ENCODE measurements at regions not wholly inside any gene's neighbourhood (a gene's known extent, or its start where the extent isn't known, plus 50 kb on each side); places are given as distances from the start of the nearest gene placed in this dataset.

DNA sequence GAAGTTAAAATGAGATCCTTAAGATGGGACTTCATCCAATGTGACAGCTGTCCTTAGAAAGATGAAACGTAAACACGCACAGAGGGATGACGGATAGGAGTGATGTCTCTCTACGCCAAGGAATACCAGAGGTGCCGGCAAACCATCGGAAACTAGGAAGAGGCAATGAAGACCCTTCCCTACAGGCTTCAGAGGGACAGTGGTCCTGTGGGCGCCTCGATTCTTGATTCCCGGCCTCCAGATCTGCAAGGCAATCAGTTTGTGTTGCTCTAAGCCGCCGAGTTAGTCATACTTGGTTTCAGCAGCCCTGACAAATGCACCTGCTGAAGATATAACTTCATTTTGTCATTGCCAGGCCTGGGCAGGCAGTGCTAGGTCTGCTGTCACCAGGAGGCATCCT is 1455.1 kb downstream of the TBC1D22A start:
- no peaks in the 10 kb centered on the region for H3F3A ChIP-seq (ENCODE audit: low read length, unreplicated experiment)
- no peaks in the 10 kb centered on the region for H3K9me2 ChIP-seq (replicated peaks; ENCODE audit: low read length)
- POLR2A ChIA-PET (ENCODE audit: unreplicated experiment) = no interaction called here
- no peaks in the 10 kb centered on the region for H3K36me3 ChIP-seq (ENCODE audit: low read depth, low read length)
- BruUV-seq (replicated peaks) = no TSS peak
- H3K27me3 ChIP-seq (ENCODE audit: low read length) = peaks cover 6% of the 10 kb centered on the region; the same call in 1 of the 2 replicates
- TF ChIP-seq EZH2 (IDR thresholded peaks at IDR 0.05; ENCODE audit: low read length, unreplicated experiment) = no peak
- H3K4me2 ChIP-seq (ENCODE audit: low read length) = no peak overlapping the region
- no peak overlapping the region for H3K4me3 ChIP-seq (ENCODE audit: low read length)
- no peak overlapping the region for H3K9ac ChIP-seq (ENCODE audit: low read length)
- H3K9me3 ChIP-seq (ENCODE audit: low read length) = no peaks in the 10 kb centered on the region
- intact Hi-C loops (cut with micrococcal nuclease) = no loop called here
- H3K27ac ChIP-seq (ENCODE audit: low read length) = no peak overlapping the region
- H2AFZ ChIP-seq (ENCODE audit: low read length) = no peak overlapping the region
- DNase-seq (no peak), ATAC-seq (no peak)
- no peaks in the 10 kb centered on the region for H3K4me1 ChIP-seq (ENCODE audit: insufficient read depth, low read length)
- H3K79me2 ChIP-seq (ENCODE audit: low read length) = no peaks in the 10 kb centered on the region
- CTCF ChIA-PET = no interaction called here
- no peaks in the 10 kb centered on the region for H4K20me1 ChIP-seq (ENCODE audit: low read length)

DNA sequence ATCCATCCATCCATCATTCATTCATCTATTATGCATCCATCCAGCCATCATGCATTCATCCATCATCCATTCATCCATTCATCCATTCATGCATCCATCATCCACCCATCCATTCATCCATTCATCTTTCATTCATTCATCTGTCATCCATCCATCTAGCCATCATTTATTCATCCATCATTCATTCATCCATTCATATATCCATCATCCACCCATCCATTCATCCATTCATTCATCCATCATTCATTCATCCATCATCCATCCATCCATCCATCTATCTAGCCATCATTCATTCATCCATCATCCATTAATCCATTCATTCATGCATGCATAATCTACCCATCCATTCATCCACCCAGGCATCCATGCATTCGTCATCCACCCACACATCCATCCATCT is 1450.3 kb downstream of the TBC1D22A start:
- DNase-seq (no peak), ATAC-seq (no peak)
- Histone ChIP-seq H3K4me2 (ENCODE audit: low read length) (no peak overlapping the region), H3K27me3 (ENCODE audit: low read length) (peaks cover 6% of the 10 kb centered on the region; the same call in 1 of the 2 replicates), H3K4me3 (ENCODE audit: low read length) (no peak overlapping the region), H3K27ac (ENCODE audit: low read length) (no peak overlapping the region), H3K4me1 (ENCODE audit: insufficient read depth, low read length) (no peaks in the 10 kb centered on the region), H3F3A (ENCODE audit: low read length, unreplicated experiment) (no peaks in the 10 kb centered on the region), H3K9ac (ENCODE audit: low read length) (no peak overlapping the region), H4K20me1 (ENCODE audit: low read length) (no peaks in the 10 kb centered on the region), H2AFZ (ENCODE audit: low read length) (no peak overlapping the region), H3K36me3 (ENCODE audit: low read depth, low read length) (no peaks in the 10 kb centered on the region), H3K79me2 (ENCODE audit: low read length) (no peaks in the 10 kb centered on the region), H3K9me2 (replicated peaks; ENCODE audit: low read length) (no peaks in the 10 kb centered on the region), H3K9me3 (ENCODE audit: low read length) (no peaks in the 10 kb centered on the region)
- CTCF ChIA-PET = no interaction called here
- POLR2A ChIA-PET (ENCODE audit: unreplicated experiment) = no interaction called here
- TF ChIP-seq EZH2 (IDR thresholded peaks at IDR 0.05; ENCODE audit: low read length, unreplicated experiment) (no peak), EZH2phosphoT487 (IDR thresholded peaks at IDR 0.05; ENCODE audit: borderline replicate concordance, low read length) (no peak)
- TF ChIP-seq, protein P1, sequence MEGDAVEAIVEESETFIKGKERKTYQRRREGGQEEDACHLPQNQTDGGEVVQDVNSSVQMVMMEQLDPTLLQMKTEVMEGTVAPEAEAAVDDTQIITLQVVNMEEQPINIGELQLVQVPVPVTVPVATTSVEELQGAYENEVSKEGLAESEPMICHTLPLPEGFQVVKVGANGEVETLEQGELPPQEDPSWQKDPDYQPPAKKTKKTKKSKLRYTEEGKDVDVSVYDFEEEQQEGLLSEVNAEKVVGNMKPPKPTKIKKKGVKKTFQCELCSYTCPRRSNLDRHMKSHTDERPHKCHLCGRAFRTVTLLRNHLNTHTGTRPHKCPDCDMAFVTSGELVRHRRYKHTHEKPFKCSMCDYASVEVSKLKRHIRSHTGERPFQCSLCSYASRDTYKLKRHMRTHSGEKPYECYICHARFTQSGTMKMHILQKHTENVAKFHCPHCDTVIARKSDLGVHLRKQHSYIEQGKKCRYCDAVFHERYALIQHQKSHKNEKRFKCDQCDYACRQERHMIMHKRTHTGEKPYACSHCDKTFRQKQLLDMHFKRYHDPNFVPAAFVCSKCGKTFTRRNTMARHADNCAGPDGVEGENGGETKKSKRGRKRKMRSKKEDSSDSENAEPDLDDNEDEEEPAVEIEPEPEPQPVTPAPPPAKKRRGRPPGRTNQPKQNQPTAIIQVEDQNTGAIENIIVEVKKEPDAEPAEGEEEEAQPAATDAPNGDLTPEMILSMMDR (conservative IDR thresholded peaks at IDR 0.05; ENCODE audit: low read depth, low read length) = no peak
- intact Hi-C loops (cut with micrococcal nuclease) = no loop called here
- no TSS peak for BruUV-seq (replicated peaks)

DNA sequence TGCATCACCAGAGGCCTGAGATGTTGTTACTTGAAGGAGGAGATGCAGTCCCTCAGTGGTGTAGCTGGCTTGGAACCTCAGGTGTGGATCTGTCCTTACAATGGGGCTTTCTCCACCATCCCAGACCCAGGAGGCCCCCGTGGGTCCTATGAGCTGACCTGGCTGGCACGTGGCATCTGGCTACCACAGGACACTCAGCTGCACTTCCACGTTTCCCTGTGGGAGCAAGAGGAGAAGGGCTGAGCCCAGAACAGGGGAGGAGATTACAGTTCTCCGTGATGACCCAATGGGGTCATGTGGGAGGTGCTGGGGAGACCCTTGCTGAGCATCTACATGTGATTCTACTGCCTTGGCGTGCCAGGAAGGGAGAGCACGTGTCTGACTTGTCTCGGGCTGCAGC is 1448.4 kb downstream of the TBC1D22A start:
- Histone ChIP-seq H3K27me3 (ENCODE audit: low read length) (no peaks in the 10 kb centered on the region), H3K4me1 (ENCODE audit: insufficient read depth, low read length) (no peaks in the 10 kb centered on the region), H3F3A (ENCODE audit: low read length, unreplicated experiment) (no peaks in the 10 kb centered on the region), H3K36me3 (ENCODE audit: low read depth, low read length) (no peaks in the 10 kb centered on the region), H4K20me1 (ENCODE audit: low read length) (no peaks in the 10 kb centered on the region), H3K9ac (ENCODE audit: low read length) (no peak overlapping the region), H3K4me3 (ENCODE audit: low read length) (no peak overlapping the region), H3K9me2 (replicated peaks; ENCODE audit: low read length) (no peaks in the 10 kb centered on the region), H3K27ac (ENCODE audit: low read length) (no peak overlapping the region), H3K79me2 (ENCODE audit: low read length) (no peaks in the 10 kb centered on the region), H3K4me2 (ENCODE audit: low read length) (no peak overlapping the region), H3K9me3 (ENCODE audit: low read length) (no peaks in the 10 kb centered on the region), H2AFZ (ENCODE audit: low read length) (no peak overlapping the region)
- ChIA-PET CTCF (no interaction called here), POLR2A (ENCODE audit: unreplicated experiment) (no interaction called here)
- DNase-seq (no peak), ATAC-seq (no peak)
- TF ChIP-seq EZH2phosphoT487 (IDR thresholded peaks at IDR 0.05; ENCODE audit: borderline replicate concordance, low read length) = no peak
- TF ChIP-seq, protein P1 (conservative IDR thresholded peaks at IDR 0.05; ENCODE audit: low read depth, low read length) = no peak
- no peak for TF ChIP-seq EZH2 (IDR thresholded peaks at IDR 0.05; ENCODE audit: low read length, unreplicated experiment)
- BruUV-seq (replicated peaks) = no TSS peak
- intact Hi-C loops (cut with micrococcal nuclease) = no loop called here

Data from PC-3 (cell line).